Activated T-helper 2 cell treated with anti-CD3 and anti-CD28 coated beads, Interferon-gamma antibody, Interleukin-2, Interleukin-4, amounts not matched to agents 10 μg/mL and 5 μg/mL and 100 μg/mL, durations not matched to agents 14 hours and 24 hours and 36 hours (primary cell): ENCODE measurements at regions not wholly inside any gene's neighbourhood (a gene's known extent, or its start where the extent isn't known, plus 50 kb on each side); places are given as distances from the start of the nearest gene placed in this dataset.

Source experiments
- DNase-seq: peaks from one replicate; pipeline ENCODE4 v3.0.0; 2021; ENCODE audit warnings: low spot score
- H3K27ac Mint-ChIP-seq: one replicate; pipeline ENCODE4 v1.8.0; 2021; ENCODE audit warnings: mixed read lengths
- H3K27me3 Mint-ChIP-seq: one replicate; pipeline ENCODE4 v1.8.0; 2021; ENCODE audit warnings: low read depth, mixed read lengths
- H3K36me3 Mint-ChIP-seq: one replicate; pipeline ENCODE4 v1.8.0; 2021; ENCODE audit warnings: low read depth, mixed read lengths
- H3K4me1 Mint-ChIP-seq: one replicate; pipeline ENCODE4 v1.8.0; 2021; ENCODE audit warnings: low read depth, mixed read lengths
- H3K4me3 Mint-ChIP-seq: one replicate; pipeline ENCODE4 v1.8.0; 2021; ENCODE audit warnings: low read depth, mild to moderate bottlenecking, moderate library complexity, mixed read lengths
- H3K9me3 Mint-ChIP-seq: one replicate; pipeline ENCODE4 v1.8.0; 2021; ENCODE audit warnings: mixed read lengths
- intact Hi-C: fragments of 100-400 bp; cut with micrococcal nuclease; formaldehyde crosslinking; loops from one replicate; pipeline ENCODE4 v1.15.1; 2023

DNA sequence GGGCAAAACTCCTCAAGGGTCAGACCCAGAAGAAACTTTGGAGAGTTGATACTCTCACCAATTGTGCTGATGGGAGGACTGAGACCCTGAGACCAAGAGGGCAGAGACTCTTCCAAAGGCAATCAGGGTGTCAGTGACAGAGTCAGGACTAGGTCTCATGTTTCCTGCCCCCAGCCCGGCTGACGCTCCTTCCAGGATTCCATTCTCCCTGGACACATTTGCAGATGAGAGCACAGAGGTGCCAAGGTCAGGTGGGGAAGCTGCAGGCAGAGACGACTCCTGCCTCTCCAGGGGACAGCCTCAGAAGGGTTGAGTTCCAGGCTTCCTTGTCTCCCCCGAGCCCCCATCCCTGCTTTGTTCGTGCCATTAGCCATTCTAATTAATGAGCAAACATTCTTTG lies 174.1 kb downstream of the WSCD1 start:
- DNase-seq = no peak
- Mint-ChIP-seq H3K9me3 (no peaks in the 10 kb centered on the region), H3K4me3 (no peak overlapping the region), H3K4me1 (no peaks in the 10 kb centered on the region), H3K36me3 (no peaks in the 10 kb centered on the region), H3K27ac (no peak overlapping the region), H3K27me3 (peaks cover 2% of the 10 kb centered on the region)
- intact Hi-C loops = no loop called here

DNA sequence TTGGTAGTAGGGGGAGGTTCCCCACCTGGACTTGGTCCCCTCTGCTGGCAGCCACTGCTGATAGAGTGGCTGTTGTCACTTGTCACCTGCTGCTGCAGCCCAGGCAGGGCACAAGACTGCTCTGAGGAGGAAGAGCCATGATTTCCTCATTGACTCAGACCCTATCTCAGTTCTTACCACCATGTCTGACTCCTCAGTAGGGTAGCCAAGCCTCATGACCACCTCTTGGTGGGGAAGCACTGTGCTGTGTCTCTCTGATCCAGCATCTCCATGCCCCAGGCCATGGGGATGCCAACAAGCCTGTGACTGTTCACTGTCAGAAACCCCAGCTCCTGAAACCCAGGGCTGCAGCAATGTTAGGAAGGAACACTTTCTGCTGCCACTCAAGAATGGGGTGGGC lies 173.0 kb downstream of the WSCD1 start:
- no peaks in the 10 kb centered on the region for H3K9me3 Mint-ChIP-seq
- H3K36me3 Mint-ChIP-seq = no peaks in the 10 kb centered on the region
- H3K27me3 Mint-ChIP-seq = peaks cover 4% of the 10 kb centered on the region
- H3K27ac Mint-ChIP-seq = no peak overlapping the region
- no peak for DNase-seq
- H3K4me3 Mint-ChIP-seq = no peak overlapping the region
- intact Hi-C loops = no loop called here
- no peaks in the 10 kb centered on the region for H3K4me1 Mint-ChIP-seq

DNA sequence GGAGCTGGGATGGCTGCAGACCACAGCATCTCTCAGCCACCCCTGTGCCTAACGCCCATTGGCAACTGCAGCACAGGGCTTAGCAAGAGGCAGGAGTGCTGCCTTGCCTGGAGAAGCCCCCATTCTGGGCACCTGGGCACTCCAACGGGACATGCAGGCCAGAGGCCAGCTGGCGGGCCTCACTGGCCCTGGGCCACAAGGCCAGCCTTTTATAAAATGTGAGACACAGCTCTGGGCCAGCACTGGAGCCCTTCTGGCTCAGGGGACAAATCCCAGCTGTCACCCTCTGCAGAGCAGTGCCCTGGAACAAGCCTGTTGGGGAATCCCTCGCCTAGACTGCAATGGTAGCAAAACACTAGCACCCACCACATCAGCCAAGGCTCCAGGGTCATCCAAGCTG lies 171.8 kb downstream of the WSCD1 start:
- intact Hi-C loops = no loop called here
- no peaks in the 10 kb centered on the region for H3K9me3 Mint-ChIP-seq
- H3K36me3 Mint-ChIP-seq = no peaks in the 10 kb centered on the region

GRCh38 chr17:6241381-6241780 lies 171.2 kb downstream of the WSCD1 start:
- no peak for DNase-seq
- H3K27ac Mint-ChIP-seq = no peak overlapping the region
- H3K4me1 Mint-ChIP-seq = no peaks in the 10 kb centered on the region
- no peak overlapping the region for H3K4me3 Mint-ChIP-seq
- intact Hi-C loops = no loop called here
- peaks cover 6% of the 10 kb centered on the region for H3K27me3 Mint-ChIP-seq
- H3K9me3 Mint-ChIP-seq = no peaks in the 10 kb centered on the region
- no peaks in the 10 kb centered on the region for H3K36me3 Mint-ChIP-seq

More for the DNA sequence above, 171.8 kb downstream of the WSCD1 start:
- no peak for DNase-seq
- peaks cover 6% of the 10 kb centered on the region for H3K27me3 Mint-ChIP-seq
- no peak overlapping the region for H3K27ac Mint-ChIP-seq
- no peaks in the 10 kb centered on the region for H3K4me1 Mint-ChIP-seq
- H3K4me3 Mint-ChIP-seq = no peak overlapping the region

- H3K27me3 Mint-ChIP-seq = peaks cover 6% of the 10 kb centered on the region
- H3K9me3 Mint-ChIP-seq = no peaks in the 10 kb centered on the region
- no peak overlapping the region for H3K27ac Mint-ChIP-seq
- H3K4me1 Mint-ChIP-seq = no peaks in the 10 kb centered on the region
- no peak overlapping the region for H3K4me3 Mint-ChIP-seq
- H3K36me3 Mint-ChIP-seq = no peaks in the 10 kb centered on the region
- intact Hi-C loops = no loop called here
- no peak for DNase-seq
These were observed 170.4 kb downstream of the WSCD1 start for GRCh38 chr17:6240601-6241000.

- Mint-ChIP-seq H3K4me1 (no peaks in the 10 kb centered on the region), H3K9me3 (no peaks in the 10 kb centered on the region), H3K36me3 (no peaks in the 10 kb centered on the region), H3K4me3 (no peak overlapping the region), H3K27me3 (peaks cover 6% of the 10 kb centered on the region), H3K27ac (no peak overlapping the region)
- intact Hi-C loops = no loop called here
- DNase-seq = no peak
These were observed 169.8 kb downstream of the WSCD1 start for GRCh38 chr17:6240001-6240400.

DNA sequence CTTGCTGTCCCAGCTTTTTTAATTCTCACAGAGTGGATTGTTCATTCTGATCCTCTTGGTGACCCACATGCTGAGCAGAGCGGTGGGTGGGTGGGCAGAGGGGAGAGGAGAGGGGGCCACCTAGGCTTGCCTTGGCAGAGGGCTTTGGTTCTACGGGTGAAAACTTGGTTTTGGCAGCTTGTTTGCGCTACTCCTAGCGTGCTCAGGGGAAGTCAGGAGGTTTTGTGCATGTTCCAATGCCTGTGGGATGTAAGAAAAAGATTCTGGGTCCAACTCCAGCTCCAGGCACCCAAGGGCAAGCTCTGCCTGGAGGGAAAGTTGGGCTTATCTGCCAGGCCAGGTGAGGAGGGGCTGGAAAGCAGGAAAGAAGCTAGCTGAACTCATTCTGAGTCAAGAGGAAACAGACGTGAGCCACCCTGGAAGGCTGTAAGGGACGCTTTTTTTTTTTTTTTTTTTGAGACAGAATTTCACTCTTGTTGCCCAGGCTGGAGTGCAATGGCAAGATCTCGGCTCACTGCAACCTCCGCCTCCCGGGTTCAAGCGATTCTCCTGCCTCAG lies 169.1 kb downstream of the WSCD1 start:
- no peak for DNase-seq
- Mint-ChIP-seq H3K36me3 (no peaks in the 10 kb centered on the region), H3K4me1 (no peaks in the 10 kb centered on the region), H3K4me3 (no peak overlapping the region), H3K27me3 (peaks cover 6% of the 10 kb centered on the region), H3K9me3 (no peaks in the 10 kb centered on the region), H3K27ac (no peak overlapping the region)
- intact Hi-C loops = no loop called here

DNA sequence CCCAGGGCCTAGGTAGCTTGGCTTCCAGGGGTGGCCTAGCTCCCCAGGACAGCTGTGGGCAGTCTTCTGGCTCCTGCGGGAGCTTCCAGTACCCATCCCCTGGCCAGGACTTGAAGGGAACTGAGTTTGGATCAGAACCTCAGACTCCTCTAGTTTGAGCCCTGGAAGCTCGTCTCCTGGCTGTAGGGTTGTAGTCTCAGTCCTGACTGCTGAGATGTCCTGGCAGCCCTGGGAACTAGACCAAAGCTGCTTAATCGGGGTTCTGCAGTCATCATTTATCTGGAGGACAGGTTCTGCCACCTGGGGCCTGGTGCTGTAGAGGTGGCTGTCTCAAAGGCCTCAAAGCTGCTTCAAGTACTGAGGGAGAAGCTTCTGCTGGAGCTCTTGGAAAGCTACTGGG lies 163.7 kb downstream of the WSCD1 start:
- H3K27ac Mint-ChIP-seq = no peak overlapping the region
- peaks cover 4% of the 10 kb centered on the region for H3K27me3 Mint-ChIP-seq
- intact Hi-C loops = no loop called here
- H3K9me3 Mint-ChIP-seq = no peaks in the 10 kb centered on the region
- no peaks in the 10 kb centered on the region for H3K4me1 Mint-ChIP-seq
- no peaks in the 10 kb centered on the region for H3K36me3 Mint-ChIP-seq
- DNase-seq = no peak
- no peak overlapping the region for H3K4me3 Mint-ChIP-seq

DNA sequence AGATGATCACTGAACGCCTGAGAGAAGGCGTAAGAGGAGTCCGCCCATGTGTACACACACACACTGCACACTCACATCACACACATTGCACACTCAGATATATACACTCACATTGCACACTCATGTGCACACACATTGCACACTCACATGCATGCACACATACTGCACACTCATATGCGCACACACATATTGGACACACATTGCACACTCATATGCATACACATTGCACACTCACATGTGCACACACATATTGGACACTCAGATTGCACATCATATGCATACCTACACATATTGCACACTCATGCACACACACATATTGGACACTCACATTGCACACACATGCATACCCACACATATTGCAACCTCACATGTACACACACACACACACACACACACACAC lies 163.2 kb downstream of the WSCD1 start:
- H3K4me3 Mint-ChIP-seq = no peak overlapping the region
- H3K36me3 Mint-ChIP-seq = no peaks in the 10 kb centered on the region
- intact Hi-C loops = no loop called here
- no peak overlapping the region for H3K27ac Mint-ChIP-seq
- peaks cover 3% of the 10 kb centered on the region for H3K27me3 Mint-ChIP-seq
- no peak for DNase-seq
- no peaks in the 10 kb centered on the region for H3K9me3 Mint-ChIP-seq
- H3K4me1 Mint-ChIP-seq = no peaks in the 10 kb centered on the region

DNA sequence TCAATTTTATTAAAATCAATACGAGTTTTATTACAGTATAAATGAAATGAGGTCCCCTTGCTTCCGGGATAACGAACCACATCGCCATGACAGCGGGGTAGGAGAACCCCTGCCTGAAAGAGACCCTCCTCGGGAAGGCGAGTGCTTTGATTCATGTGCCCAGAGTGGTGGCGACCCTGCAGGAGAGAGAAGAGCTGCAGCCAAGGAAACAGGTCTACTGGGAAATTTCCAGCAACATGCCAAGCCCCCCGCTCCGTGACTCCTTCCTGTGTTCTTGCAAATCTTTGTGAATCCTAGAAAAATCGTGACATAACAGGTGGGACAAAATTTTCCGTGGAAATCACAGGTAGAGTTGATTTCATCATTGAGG lies 162.5 kb downstream of the WSCD1 start:
- no peaks in the 10 kb centered on the region for H3K27me3 Mint-ChIP-seq
- no peaks in the 10 kb centered on the region for H3K36me3 Mint-ChIP-seq
- intact Hi-C loops = no loop called here
- no peak for DNase-seq
- H3K27ac Mint-ChIP-seq = no peak overlapping the region
- no peak overlapping the region for H3K4me3 Mint-ChIP-seq
- no peaks in the 10 kb centered on the region for H3K4me1 Mint-ChIP-seq
- no peaks in the 10 kb centered on the region for H3K9me3 Mint-ChIP-seq

- no peaks in the 10 kb centered on the region for H3K36me3 Mint-ChIP-seq
- no peaks in the 10 kb centered on the region for H3K27me3 Mint-ChIP-seq
- no peaks in the 10 kb centered on the region for H3K4me1 Mint-ChIP-seq
- no peak overlapping the region for H3K4me3 Mint-ChIP-seq
- DNase-seq = no peak
- no peaks in the 10 kb centered on the region for H3K9me3 Mint-ChIP-seq
- no peak overlapping the region for H3K27ac Mint-ChIP-seq
- intact Hi-C loops = no loop called here
These were observed 161.9 kb downstream of the WSCD1 start for GRCh38 chr17:6231886-6232731.

DNA sequence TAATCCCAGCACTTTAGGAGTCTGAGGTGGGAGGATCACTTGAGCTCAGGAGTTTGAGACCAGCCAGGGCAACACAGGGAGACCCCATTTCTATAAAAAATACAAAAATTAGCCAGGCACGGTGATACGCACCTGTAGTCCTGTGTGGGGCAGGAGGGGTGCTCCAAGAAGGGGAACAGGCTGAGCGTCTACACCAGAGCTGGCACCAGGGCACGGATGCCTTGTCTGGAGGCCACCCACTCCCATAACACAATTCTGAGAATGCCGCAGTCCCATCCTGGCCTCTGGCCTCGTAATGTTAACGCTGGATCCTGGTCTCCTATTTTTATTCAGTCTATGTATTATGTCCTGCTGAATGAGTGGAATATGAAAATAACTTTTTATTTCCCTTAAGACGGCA lies 161.3 kb downstream of the WSCD1 start:
- intact Hi-C loops = no loop called here
- no peaks in the 10 kb centered on the region for H3K27me3 Mint-ChIP-seq
- H3K27ac Mint-ChIP-seq = no peak overlapping the region
- no peak for DNase-seq
- no peak overlapping the region for H3K4me3 Mint-ChIP-seq
- H3K36me3 Mint-ChIP-seq = no peaks in the 10 kb centered on the region
- no peaks in the 10 kb centered on the region for H3K4me1 Mint-ChIP-seq
- no peaks in the 10 kb centered on the region for H3K9me3 Mint-ChIP-seq

- peaks cover 12% of the 10 kb centered on the region for H3K9me3 Mint-ChIP-seq
- H3K4me1 Mint-ChIP-seq = peaks cover 2% of the 10 kb centered on the region
- no peak for DNase-seq
- peaks cover 34% of the 10 kb centered on the region for H3K27me3 Mint-ChIP-seq
- no peak overlapping the region for H3K27ac Mint-ChIP-seq
- no peaks in the 10 kb centered on the region for H3K36me3 Mint-ChIP-seq
- intact Hi-C loops = no loop called here
- no peak overlapping the region for H3K4me3 Mint-ChIP-seq
These were observed 148.2 kb downstream of the WSCD1 start for GRCh38 chr17:6218333-6218732.
